ENCODE measurements at regions not wholly inside any gene's neighbourhood (a gene's known extent, or its start where the extent isn't known, plus 50 kb on each side); places are given as distances from the start of the nearest gene placed in this dataset.

- no peak for DNase-seq
These were observed 54.8 kb upstream of the DYRK2 start for GRCh38 chr12:67593461-67594330.

- DNase-seq, result no peak
These were observed 53.7 kb upstream of the DYRK2 start for GRCh38 chr12:67594888-67595287.

- no peak for DNase-seq
These were observed 53.2 kb upstream of the DYRK2 start for GRCh38 chr12:67595365-67595764.

GRCh38 chr12:67598598-67598997 lies 49.9 kb upstream of the DYRK2 start:
- DNase-seq, result no peak

Measured in KG1 (cell line).